ENCODE measurements at regions not wholly inside any gene's neighbourhood (a gene's known extent, or its start where the extent isn't known, plus 50 kb on each side); places are given as distances from the start of the nearest gene placed in this dataset.

DNA sequence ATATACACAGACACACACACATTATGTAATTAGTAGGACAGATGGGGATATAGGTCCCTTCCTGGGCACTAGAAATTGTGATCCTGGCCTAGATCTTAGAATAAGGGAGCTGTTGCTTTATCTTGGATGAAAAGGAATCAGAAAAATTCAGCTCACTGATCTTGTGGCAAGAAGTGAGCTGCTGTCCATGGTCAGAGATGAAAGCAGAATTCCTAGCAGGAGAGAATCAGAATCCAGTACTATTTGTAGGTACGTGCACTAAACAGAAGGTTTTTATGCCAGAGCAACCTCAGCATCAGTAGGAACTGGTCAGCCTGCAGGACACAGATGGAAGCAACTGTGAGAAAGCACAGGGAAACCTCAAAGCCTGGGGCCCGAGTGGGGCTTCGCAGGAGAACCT, 549.2 kb upstream of the POM121L12 start:
- no peak for DNase-seq (ENCODE audit: low read depth in 2 of 2)

DNA sequence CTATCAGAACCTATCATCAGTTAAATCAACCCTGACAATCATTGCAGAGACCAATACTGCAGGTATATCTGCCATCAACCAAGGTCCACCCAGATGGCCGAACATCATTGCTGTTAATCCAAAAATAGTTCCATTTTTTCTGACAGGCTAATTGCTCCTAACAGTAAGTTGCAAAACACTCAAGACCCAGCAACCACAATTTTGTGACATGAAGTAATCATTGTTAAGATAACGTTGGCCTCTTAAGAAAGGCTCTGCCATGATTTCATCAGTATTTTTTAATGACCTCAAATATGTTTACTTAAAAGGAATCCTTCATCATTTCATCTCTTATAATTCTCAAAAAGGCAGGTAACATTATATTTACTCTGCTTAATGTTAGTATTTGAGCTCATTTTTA, 553.4 kb upstream of the POM121L12 start:
- DNase-seq (ENCODE audit: low read depth in 2 of 2): no peak

GRCh38 chr7:52481571-52481970, 553.9 kb upstream of the POM121L12 start:
- DNase-seq (ENCODE audit: low read depth in 2 of 2): no peak

- no peak for DNase-seq (ENCODE audit: low read depth in 2 of 2)
Observed at GRCh38 chr7:52479990-52480389, 555.4 kb upstream of the POM121L12 start.

DNA sequence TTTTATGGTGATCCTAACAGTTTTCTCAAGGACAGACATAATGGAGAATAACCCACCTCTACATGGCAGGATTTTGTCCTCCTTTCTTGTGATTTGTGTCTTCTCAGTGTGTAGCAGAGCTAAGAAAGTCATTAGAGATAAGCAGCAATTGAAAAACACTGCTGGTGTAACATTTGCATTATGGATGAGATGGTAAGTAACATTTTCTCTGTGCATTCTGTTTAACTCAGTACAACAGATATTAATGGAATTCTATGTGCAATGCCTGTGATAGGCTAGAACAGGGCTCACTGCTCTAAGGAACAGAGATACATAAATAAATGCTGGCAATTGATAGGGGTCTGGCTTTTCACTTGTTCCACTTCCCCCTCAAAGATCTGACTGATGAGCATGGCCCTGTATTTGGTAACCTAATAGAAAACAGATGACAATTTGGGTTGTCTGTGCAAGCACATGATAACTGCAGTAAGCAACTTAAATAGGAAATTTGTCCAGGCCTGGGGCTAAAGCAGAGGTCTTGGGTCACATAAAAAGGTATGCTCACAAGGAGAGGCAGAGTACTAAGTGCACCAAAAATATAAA, 560.3 kb upstream of the POM121L12 start:
- DNase-seq (ENCODE audit: low read depth in 2 of 2): no peak

DNA sequence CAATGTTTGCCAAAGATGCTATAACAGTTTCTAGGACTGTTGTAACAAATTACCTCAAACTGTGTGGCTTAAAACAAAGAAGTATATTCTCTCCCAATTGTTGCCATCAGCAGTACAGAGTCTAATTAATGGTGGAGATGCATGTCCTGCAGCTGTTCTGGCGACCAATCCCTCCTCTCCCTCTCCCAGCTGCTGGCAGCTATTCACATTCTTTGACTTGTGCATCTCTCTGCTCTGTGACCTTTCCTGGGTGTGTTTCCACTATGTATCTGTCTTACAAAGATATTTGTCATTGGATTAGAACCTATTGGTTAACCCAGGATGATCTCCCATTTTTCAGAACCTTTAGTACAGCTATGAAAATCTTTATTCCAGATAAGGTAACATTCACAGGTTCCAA, 561.7 kb upstream of the POM121L12 start:
- no peak for DNase-seq (ENCODE audit: low read depth in 2 of 2)

- no peak for DNase-seq (ENCODE audit: low read depth in 2 of 2)
Observed at GRCh38 chr7:52472006-52472620, 563.3 kb upstream of the POM121L12 start.

DNA sequence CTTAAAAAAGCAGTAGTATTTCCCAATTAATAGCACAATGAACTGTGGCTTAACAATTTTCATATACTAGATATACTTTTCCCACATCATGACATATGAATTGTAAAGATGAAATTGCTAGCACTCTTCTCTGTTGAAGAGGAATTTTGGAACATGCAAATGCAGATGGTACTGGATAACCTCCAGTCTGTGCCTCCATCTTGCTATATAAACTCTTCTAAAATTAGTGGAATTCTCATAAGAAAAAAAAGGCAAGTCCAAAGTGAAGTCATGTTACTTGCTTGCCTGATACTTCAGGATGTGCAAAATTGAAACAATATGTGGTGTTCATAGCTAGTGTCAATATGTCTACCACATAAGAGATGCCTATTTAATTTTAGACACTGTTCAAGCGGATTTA, 570.2 kb upstream of the POM121L12 start:
- no peak for DNase-seq (ENCODE audit: low read depth in 2 of 2)

DNA sequence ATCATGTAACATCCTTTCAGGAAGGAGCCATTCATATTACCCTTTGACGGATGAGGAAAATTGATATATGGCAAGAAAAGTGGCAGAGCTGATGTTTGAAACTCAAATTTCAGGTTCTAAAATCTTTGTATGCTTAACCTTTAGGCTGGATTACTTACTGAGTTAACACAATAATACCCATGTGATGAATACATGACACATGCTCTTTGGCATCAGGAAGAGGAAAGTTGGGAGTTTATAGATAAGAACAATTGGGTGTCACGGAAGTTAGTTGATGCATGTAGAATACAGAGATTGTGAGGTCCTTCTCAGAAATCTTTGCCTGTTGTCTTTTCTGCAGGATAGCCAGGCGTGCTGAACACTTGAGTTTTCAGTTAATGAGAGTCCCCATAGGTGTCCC, 572.1 kb upstream of the POM121L12 start:
- DNase-seq (ENCODE audit: low read depth in 2 of 2): peak in 1 of 2 donors; percentile 1

DNA sequence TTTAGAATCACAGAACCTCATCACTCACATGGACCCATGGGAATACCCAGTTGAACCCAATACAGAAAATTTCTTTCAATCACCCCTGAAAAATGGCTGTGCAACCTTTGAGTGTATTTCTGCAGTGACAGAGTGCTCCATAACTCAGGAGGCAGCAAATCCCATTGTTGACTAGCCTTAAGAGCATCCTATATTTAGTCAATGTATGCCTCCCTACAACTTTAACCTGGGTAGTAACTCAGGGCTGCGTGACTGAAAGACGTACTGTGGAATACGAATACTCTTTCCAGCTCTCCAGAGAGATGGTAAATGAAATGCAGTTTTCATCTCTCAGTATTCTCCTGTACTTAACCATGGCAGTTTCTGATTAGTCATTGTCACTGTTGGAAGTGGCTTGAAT, 573.0 kb upstream of the POM121L12 start:
- no peak for DNase-seq (ENCODE audit: low read depth in 2 of 2)

- DNase-seq (ENCODE audit: low read depth in 2 of 2): no peak
Observed at GRCh38 chr7:52455571-52455970, 579.9 kb upstream of the POM121L12 start.

- DNase-seq (ENCODE audit: low read depth in 2 of 2): no peak
Observed at GRCh38 chr7:52450816-52451215, 584.6 kb upstream of the POM121L12 start.

GRCh38 chr7:52447581-52448180, 587.8 kb upstream of the POM121L12 start:
- no peak for DNase-seq (ENCODE audit: low read depth in 2 of 2)

GRCh38 chr7:52436278-52436677, 599.2 kb upstream of the POM121L12 start:
- no peak for DNase-seq (ENCODE audit: low read depth in 2 of 2)

DNA sequence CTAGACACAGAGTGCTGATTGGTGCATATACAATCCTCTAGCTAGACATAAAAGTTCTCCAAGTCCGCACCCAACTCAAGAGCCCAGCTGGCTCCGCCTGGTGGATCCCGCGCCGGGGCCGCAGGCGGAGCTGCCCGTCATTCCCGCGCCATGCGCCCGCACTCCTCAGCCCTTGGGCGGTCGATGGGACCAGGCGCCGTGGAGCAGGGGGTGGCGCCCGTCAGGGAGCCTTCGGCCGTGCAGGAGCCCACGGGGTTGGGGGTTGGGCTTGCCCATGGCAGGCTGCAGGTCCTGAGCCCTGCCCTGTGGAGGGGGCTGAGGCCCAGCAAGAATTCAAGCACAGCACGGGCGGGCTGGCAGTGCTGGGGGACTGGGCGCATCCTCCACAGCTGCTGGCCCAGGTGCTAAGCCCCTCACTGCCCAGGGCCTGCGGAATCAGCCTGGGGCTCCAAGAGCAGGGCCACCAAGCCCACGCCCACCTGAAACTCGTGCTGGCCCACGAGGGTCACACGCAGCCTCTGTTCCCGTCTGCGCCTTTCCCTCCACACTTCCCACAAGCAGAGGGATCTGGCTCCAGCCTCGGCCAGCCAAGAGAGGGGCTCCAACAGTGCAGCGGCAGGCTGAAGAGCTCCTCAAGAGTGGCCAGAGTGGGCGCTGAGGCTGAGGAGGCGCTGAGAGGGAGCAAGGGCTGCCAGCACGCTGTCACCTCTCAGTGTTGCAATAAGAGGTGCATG, 604.2 kb upstream of the POM121L12 start:
- no peak for DNase-seq (ENCODE audit: low read depth in 2 of 2)

DNA sequence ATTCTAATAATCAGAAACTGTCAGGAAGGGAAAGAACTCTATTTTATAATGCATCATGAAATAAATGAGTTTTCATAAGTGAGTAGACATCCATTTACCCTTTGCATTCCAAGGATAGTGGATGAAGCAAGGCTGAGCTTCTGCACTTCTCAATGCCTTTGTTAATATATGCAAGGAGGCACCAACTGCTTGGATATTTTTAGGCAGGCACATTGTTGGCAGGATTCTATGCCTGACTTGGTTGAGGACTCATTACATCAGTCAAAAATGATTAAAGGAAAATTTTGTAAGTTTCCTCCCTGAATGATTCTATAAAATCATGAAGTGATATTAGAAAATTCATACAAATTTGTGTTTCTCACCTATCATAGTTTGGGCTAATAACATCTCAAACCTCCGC, 612.2 kb upstream of the POM121L12 start:
- no peak for DNase-seq (ENCODE audit: low read depth in 2 of 2)

DNA sequence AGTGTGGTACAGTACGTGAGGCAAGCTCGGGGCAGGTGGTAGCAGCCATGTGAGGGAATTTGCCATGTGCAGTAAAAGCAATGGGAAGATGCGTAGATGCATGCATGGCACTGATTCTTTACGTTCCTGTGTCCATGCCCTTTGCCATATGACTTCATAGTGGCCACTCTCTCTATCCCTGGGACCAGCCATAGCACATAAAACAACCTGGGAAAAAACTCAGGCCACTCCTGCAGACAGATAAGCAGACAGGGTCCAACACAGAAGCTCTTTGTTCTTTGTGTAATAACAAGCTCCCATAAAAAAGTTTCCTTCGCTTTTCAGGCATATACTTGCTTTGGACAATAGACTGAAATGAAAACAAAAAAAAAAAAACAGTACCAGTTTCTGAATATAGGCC, 622.4 kb upstream of the POM121L12 start:
- no peak for DNase-seq (ENCODE audit: low read depth in 2 of 2)

- no peak for DNase-seq (ENCODE audit: low read depth in 2 of 2)
Observed at GRCh38 chr7:52410032-52410431, 625.4 kb upstream of the POM121L12 start.

- no peak for DNase-seq (ENCODE audit: low read depth in 2 of 2)
Observed at GRCh38 chr7:52406808-52407207, 628.6 kb upstream of the POM121L12 start.

DNA sequence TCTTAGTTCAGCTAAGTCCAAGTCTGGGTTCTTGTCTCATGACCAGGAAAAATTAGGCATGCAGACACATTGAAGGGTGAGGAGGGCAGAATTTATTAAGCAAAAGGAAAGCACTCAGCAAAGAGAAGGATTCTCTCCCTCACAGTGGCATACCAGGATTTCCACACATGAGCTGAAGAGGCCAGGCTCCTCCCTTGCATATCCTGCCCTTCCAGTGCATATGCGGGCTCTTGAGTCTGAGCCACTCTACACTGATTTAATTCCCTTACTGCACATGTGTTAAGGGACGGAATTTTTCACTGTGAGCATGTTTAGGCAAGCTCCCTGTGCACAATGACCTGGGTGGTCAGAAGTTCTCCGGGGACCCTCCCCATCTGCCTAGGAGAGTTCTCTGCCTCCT, 652.7 kb upstream of the POM121L12 start:
- DNase-seq (ENCODE audit: low read depth in 2 of 2): no peak

GRCh38 chr7:52369922-52370321, 665.5 kb upstream of the POM121L12 start:
- no peak for DNase-seq (ENCODE audit: low read depth in 2 of 2)

DNA sequence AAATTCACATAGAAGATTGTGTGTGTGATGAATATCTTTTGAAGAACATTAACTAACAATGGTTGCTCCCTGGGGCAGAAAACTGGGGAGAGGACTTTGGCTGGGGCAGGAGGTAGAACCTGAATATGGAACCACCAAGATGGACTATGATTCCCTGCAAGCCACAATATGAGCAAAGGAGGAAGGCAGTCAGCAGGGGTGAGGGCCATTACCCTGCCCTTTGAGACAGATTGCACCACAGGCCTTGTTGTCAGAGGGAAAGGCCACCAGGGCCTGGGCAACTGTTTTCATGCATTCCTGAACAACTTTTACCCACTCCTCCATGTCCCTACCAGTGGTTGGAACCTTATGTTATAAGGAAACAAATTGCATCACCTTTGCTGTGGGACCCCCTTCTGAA, 670.1 kb upstream of the POM121L12 start:
- DNase-seq (ENCODE audit: low read depth in 2 of 2): no peak

- DNase-seq (ENCODE audit: low read depth in 2 of 2): no peak
Observed at GRCh38 chr7:52362521-52362920, 672.9 kb upstream of the POM121L12 start.
